Osteocyte (in vitro differentiated cells): ENCODE measurements at regions not wholly inside any gene's neighbourhood (a gene's known extent, or its start where the extent isn't known, plus 50 kb on each side); places are given as distances from the start of the nearest gene placed in this dataset.

Experiments used
- DNase-seq: peaks from one replicate; pipeline ENCODE4 v3.0.0; 2021; ENCODE audit warnings: mixed read lengths; ENCODE audit not compliant: unreplicated experiment; ENCODE audit errors: extremely low spot score
- H3K27ac Mint-ChIP-seq: one replicate; pipeline ENCODE4 v1.8.0; 2021; ENCODE audit warnings: mild to moderate bottlenecking, mixed read lengths; ENCODE audit not compliant: unreplicated experiment
- H3K27me3 Mint-ChIP-seq: one replicate; pipeline ENCODE4 v1.8.0; 2021; ENCODE audit warnings: mixed read lengths; ENCODE audit not compliant: unreplicated experiment
- H3K36me3 Mint-ChIP-seq: one replicate; pipeline ENCODE4 v1.8.0; 2021; ENCODE audit warnings: mixed read lengths; ENCODE audit not compliant: unreplicated experiment
- H3K4me1 Mint-ChIP-seq: one replicate; pipeline ENCODE4 v1.8.0; 2021; ENCODE audit warnings: mixed read lengths; ENCODE audit not compliant: unreplicated experiment
- H3K4me3 Mint-ChIP-seq: one replicate; pipeline ENCODE4 v1.8.0; 2021; ENCODE audit warnings: mild to moderate bottlenecking, moderate library complexity, mixed read lengths; ENCODE audit not compliant: unreplicated experiment
- H3K9me3 Mint-ChIP-seq: one replicate; pipeline ENCODE4 v1.8.0; 2021; ENCODE audit warnings: mixed read lengths; ENCODE audit not compliant: unreplicated experiment
- TF ChIP-seq, protein P1 (sequence below): fragments of 200-600 bp; sonication (generic); IDR thresholded peaks from 2 replicates; pipeline ENCODE4 v1.5.0; 2021; ENCODE audit warnings: antibody characterized with exemption, mild to moderate bottlenecking, moderate library complexity

DNA sequence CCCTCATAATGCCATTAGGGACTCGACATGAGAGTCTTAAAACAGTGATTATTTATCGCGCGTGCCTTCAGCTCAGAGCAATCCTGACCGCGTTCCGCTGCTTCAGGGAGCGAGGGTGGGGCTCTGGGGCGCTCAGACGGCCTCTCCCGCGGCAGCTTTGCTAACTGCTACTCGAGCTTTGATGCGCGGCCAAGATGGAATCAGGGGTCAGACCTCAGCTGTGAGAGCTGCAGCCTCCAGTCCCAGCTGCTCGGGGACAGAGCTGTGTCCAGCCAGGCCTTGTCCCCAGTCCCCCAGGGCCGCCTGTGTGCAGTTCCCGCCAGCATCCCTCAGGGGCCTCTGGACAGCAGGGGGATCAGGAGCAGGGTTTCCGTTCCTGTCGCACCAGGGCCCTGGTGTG is 104.6 kb upstream of the TTC34 start:
- Mint-ChIP-seq H3K36me3 (no peaks in the 10 kb centered on the region), H3K27me3 (no peaks in the 10 kb centered on the region), H3K27ac (no peak overlapping the region), H3K9me3 (peaks cover 12% of the 10 kb centered on the region), H3K4me3 (no peak overlapping the region), H3K4me1 (no peaks in the 10 kb centered on the region)
- no peak for DNase-seq
- TF ChIP-seq, protein P1, sequence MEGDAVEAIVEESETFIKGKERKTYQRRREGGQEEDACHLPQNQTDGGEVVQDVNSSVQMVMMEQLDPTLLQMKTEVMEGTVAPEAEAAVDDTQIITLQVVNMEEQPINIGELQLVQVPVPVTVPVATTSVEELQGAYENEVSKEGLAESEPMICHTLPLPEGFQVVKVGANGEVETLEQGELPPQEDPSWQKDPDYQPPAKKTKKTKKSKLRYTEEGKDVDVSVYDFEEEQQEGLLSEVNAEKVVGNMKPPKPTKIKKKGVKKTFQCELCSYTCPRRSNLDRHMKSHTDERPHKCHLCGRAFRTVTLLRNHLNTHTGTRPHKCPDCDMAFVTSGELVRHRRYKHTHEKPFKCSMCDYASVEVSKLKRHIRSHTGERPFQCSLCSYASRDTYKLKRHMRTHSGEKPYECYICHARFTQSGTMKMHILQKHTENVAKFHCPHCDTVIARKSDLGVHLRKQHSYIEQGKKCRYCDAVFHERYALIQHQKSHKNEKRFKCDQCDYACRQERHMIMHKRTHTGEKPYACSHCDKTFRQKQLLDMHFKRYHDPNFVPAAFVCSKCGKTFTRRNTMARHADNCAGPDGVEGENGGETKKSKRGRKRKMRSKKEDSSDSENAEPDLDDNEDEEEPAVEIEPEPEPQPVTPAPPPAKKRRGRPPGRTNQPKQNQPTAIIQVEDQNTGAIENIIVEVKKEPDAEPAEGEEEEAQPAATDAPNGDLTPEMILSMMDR, result no peak

DNA sequence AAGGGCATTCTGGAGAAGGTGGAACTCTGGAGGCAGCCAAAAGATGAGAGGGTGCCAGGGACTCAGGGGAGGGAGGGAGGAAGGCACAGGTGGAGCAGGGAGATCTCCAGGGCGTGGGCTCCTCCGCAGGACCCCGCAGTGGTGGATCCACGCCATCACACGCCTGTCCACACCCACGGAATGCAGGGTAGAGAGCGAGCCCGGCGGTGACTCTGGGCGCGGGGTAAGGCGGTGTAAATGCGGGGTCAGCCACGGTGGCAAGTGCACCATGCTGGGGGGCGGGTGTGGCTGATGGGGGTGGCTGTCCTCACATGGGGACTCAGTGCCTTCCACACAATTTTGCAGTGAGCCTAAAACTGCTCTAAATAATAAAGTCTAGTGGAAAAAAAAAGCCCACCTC is 105.1 kb upstream of the TTC34 start:
- Mint-ChIP-seq H3K9me3 (peaks cover 12% of the 10 kb centered on the region), H3K27me3 (no peaks in the 10 kb centered on the region), H3K36me3 (no peaks in the 10 kb centered on the region)

DNA sequence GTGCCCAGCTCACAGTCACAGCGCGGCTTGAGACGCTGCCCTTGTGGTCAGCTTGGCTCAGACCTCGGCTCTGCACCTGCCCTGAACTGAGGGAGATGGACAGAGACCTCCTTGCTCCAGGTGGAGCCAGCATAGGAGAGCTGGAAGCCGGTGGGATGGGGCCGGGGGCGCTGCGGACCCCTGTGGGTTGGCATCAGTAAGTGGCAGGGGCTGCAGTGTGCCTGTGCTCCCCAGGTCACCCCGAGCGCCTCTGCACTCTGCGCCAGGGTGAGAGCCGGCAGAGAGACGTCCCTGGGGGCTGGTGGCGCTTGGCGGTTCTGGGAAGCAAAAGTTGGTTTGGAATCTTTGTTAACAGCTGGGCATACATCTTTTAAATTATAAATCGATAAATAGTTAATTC is 105.6 kb upstream of the TTC34 start:
- no peaks in the 10 kb centered on the region for H3K36me3 Mint-ChIP-seq
- no peaks in the 10 kb centered on the region for H3K27me3 Mint-ChIP-seq
- no peak for DNase-seq
- TF ChIP-seq, protein P1, result no peak
- no peak overlapping the region for H3K4me3 Mint-ChIP-seq
- H3K4me1 Mint-ChIP-seq, result no peaks in the 10 kb centered on the region
- H3K9me3 Mint-ChIP-seq, result peaks cover 12% of the 10 kb centered on the region
- H3K27ac Mint-ChIP-seq, result no peak overlapping the region

More for the DNA sequence above, 105.1 kb upstream of the TTC34 start:
- TF ChIP-seq, protein P1, result no peak
- no peak overlapping the region for H3K27ac Mint-ChIP-seq
- no peak overlapping the region for H3K4me3 Mint-ChIP-seq
- DNase-seq, result no peak
- H3K4me1 Mint-ChIP-seq, result no peaks in the 10 kb centered on the region

DNA sequence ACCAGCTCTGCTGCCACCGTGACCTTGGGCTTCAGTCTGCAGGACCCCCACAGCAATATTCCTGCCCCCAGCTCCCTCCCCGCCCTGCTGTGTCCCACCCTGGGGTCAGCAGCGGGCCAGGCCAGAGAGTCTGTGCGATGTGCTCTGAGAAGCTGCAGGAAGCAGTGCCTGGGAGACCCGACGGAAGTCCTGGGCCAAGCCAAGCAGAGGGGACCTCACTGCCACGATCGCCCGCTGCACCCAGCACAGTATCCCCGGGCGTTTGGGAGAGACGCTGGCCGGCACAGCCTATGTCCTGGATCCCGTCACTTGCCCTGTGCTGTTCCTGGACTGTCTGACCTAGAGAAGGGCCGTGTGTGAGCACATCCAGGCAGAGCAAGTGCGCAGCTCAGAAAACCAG is 106.6 kb upstream of the TTC34 start:
- no peak overlapping the region for H3K27ac Mint-ChIP-seq
- no peak for DNase-seq
- no peaks in the 10 kb centered on the region for H3K27me3 Mint-ChIP-seq
- no peaks in the 10 kb centered on the region for H3K4me1 Mint-ChIP-seq
- H3K36me3 Mint-ChIP-seq, result no peaks in the 10 kb centered on the region
- H3K9me3 Mint-ChIP-seq, result peaks cover 9% of the 10 kb centered on the region
- H3K4me3 Mint-ChIP-seq, result no peak overlapping the region
- TF ChIP-seq, protein P1, result no peak

DNA sequence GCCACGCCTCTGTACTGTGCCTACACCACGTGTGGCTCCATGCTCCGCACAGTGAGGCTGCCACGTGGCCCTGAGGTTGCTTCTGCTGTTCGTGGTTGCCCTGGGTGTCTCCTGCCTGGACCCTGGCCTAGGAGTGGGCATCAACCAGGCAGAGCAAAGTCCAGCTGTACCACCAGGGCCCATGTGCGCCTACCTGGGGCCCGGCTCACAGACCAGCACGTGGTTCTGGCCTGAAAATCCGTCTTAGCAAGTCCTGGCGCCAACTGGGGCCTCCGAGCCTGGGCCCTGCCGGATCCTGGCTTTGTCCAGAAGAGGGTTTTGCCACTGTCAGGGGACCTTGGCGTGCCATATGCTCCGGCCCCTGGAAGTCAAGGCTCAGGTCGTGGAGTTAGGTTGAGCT is 107.1 kb upstream of the TTC34 start:
- no peak overlapping the region for H3K4me3 Mint-ChIP-seq
- TF ChIP-seq, protein P1, result no peak
- no peaks in the 10 kb centered on the region for H3K27me3 Mint-ChIP-seq
- no peaks in the 10 kb centered on the region for H3K36me3 Mint-ChIP-seq
- DNase-seq, result no peak
- peaks cover 5% of the 10 kb centered on the region for H3K9me3 Mint-ChIP-seq
- no peak overlapping the region for H3K27ac Mint-ChIP-seq
- H3K4me1 Mint-ChIP-seq, result no peaks in the 10 kb centered on the region
